HG03558 (cell line): ENCODE measurements at regions not wholly inside any gene's neighbourhood (a gene's known extent, or its start where the extent isn't known, plus 50 kb on each side); places are given as distances from the start of the nearest gene placed in this dataset.

ENCODE experiments used
- ATAC-seq: cut with Tn5 transposase; IDR thresholded peaks from one replicate; pipeline ENCODE4 v1.9.1; 2021; ENCODE audit warnings: moderate number of reproducible peaks; ENCODE audit not compliant: unreplicated experiment; ENCODE audit errors: extremely low read depth

DNA sequence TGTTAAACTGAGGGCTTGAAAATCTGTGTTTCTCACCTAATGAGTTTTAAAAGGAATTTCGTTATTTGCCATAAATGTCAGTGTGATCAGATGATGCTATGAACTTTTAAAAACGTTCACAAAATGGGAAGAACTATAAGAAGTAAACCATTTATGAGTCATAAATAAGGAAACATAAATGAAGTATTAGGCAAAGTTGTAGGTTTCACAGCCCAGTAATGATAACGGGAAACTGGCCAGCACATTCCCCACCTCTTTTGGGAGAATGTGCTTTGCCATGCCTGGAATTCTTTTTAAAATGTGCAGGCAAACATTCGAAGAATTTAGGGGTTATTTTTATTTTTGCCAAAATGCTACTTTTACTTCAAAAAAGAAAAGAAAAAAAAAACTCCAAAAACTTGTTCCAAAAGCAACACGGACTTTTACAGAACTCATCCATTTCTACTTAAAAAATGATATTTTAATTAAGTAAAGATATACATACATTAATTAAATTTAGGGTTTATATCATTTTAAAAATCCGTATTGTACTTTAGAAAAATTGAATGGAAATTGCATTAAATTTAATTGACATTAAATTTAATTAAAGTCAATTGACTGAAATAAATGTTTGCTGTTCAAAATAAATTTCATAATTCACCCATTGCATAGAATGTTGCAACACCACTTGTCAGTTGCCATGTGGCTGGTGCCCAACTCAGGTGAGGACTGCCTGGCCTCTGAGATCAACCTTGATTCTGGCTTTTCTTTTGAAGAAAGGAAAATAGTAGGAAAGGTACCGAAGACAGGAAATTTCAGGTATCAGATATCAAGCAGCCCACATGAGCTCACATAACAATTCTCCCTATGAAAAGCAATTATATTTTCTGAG, 1198.5 kb downstream of the EFNB2 start:
- ATAC-seq: no peak

DNA sequence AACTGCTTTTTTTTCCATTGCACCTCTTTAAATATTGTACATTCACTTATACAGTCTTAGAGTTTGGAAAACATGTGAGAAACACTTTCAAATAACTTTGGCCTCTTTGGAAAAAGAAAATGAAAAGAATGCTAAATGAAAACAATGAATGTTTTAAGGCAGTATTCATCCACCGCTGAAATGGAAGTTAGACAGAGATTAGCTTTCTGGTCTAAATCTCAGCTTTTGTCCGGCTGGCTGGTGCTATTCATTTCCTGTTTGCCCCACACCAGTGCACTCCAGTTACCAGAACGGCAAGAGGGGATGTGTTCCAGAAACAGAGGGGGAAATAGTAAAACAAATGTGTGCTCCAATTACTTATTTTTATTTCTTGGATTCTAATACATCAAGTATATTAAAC, 1201.3 kb downstream of the EFNB2 start:
- ATAC-seq: no peak

DNA sequence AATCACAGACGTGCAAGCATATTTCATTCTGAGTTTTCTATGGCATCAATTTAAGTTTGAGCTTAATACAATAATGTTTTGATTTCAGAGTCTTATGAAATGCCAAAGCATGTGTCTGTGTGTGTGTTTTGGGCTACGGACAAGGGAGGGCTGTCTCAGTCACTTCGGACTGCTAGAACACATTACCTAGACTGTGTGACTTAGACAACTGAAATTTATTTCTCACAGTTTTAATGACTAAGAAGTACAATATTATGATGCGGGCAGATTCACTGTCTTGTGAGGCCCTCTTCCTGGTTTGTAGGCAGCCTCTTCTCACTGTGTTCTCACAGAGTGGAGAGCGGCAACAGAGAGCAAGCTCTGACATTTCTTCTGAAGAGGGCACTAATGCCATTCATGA, 1202.0 kb downstream of the EFNB2 start:
- no peak for ATAC-seq

DNA sequence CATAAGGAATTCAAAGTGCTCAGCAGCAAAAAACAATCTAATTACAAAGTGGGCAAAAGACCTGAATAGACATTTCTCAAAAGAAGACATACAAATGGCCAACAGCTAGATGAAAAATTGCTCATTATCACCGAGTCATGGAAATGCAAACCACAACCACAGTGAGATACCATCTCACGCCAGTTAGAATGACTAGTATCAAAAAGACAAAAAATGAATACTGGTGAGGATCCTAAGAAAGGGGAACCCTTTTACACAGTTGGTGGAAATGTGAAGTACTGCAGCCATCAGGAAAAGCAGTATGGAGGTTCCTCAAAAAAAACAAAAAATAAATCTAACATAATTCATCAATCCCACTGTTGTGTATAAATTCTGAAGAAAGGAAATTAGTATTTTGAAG, 1206.1 kb downstream of the EFNB2 start:
- no peak for ATAC-seq

DNA sequence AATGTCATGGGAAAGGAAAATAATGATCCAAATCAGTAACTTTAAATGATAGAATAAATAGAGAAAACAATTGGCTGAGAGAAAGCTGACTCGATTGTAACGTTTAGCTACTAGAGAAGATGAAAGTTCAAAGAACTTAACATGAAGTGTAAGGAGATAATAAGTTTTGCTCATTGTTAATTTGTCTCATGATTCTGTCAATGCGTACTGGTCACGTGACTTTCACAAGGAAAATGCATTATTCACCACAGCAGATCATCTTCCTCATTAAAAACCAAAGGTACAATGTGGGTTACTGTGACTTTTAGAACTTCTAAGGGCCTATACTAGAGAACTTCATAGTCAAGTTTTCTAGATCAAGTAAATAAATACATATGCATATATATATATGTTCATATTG, 1207.2 kb downstream of the EFNB2 start:
- no peak for ATAC-seq

DNA sequence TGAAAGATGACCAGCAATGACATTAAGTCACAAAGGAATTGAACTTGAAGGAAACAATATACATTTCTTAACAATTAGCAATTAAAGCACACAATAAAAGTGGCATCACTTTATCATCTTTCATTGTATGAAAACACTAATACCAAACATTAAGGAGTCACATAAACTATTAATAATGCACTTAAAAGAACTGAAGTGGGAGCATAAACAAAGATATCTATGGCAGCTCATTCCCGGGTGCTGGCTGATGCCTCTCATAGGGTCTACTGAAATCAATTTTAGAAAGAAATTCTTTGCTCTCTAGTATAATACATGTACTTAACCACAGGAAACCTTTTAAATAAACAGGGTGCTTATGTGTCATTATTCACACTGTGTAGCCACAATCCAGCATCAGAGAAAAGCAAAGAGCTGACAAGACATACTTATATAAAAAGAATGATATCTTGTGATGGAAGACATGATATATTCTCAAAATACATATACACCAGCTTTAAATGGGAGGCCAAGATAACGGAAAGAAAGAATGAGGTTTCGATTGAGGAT, 1207.8 kb downstream of the EFNB2 start:
- no peak for ATAC-seq

DNA sequence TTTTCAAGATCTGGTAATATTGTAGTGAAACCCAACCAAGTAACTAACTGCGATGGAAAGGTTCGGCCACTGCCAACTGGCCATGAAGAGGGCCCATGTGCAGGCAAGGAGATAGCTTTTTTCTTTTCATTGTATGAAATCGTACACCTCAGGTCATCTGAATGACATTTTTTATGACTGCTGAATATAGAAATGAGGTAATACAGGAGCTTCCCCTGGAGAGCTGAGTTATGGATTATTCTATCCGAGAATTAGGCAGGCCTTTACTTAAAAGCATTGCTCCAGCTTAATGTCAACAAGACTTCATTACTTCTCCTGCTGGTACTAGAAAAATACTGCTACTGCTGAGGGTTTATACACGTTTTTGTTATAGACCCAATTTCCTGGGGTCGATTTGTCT, 1215.6 kb downstream of the EFNB2 start:
- no peak for ATAC-seq

DNA sequence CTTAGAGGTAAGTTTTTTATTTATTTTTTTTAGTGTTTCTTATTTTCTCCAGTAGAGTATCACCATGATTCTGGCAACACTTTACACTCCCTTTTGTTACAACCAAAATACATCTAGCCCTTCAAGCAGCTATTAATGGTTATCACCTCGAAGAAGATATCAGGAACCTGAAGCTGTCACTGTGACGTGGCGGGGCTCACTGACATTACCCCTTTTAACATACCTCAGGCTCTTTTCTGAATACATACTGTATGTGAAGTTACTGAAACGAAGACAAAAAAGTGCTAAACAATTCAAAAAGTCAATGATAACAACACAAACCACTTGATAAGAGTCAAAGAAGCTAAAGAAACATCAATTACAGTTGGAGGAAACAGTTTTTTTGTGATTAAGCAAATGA, 1218.7 kb downstream of the EFNB2 start:
- ATAC-seq: no peak

DNA sequence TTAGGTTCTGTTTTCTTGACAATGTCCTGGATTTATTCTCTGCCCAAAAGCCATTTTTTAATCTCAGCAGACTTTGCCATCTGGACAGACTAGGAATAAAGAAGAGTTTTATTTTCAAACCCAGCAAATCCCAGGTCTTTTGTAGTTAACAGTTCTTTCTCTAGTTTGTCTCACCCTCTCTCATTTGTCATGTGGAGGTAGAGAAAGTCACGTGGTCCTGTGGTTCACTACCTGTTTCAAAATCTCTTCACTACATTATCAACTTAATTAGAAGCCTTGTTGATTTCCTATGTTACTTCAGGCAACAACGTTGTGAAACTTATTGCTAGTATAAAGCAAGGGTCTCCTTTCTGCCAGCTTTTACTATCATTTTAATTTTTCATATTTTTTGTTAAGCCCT, 1222.6 kb downstream of the EFNB2 start:
- ATAC-seq: no peak

DNA sequence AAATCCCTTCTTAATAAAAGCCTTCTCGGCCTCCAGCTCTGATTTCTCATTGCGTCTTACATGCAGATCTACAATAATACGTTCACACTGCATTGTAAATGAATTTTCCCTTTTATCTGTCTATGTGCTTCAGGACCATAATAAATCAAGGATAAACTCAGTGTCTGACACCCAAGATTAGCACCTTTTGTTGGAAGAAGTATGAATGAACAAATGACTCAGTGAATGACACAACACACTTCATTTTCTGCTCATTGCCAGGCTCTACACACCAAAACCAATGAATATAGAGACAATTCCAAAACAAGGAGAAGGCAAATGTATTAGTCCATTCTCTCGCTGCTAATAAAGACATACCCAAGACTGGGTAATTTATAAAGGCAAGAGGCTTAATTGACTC, 1224.4 kb downstream of the EFNB2 start:
- no peak for ATAC-seq

DNA sequence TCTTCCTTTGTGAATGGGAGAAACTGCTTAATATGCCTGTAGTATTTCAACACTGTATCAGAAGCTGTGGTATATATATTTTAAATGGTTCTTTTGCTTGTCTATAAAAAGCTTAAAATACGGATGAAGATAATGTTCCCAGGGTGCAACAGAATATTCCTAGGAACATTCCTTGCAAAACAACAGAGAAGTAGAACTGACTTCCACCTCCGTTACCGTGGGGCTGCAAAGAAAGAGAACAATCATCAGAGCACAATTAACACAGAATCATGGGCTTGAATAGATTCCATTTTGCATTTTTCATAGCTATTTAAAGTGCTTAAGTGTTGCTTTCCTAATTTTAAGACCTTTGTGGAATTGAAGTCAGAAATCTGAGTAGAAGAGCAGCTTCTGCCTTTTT, 1227.7 kb downstream of the EFNB2 start:
- no peak for ATAC-seq

DNA sequence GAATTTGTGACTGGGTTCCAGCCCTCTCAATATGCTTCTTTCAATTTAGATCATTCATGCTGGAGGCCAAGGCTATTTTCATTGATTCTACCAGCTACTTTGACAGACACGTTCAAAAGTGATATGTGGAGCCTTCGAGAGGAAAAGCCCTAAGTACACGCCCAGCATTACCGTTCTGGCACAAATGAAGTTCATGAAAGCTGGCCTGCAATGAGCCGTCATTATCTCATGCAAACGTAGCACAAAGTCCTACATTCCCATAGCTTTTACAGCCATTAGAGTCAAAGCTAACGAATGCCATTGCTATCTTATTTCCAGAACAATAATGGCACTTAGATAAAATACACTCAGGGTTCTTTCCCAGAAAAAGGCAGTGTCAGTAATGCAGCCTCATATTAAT, 1237.6 kb downstream of the EFNB2 start:
- no peak for ATAC-seq

DNA sequence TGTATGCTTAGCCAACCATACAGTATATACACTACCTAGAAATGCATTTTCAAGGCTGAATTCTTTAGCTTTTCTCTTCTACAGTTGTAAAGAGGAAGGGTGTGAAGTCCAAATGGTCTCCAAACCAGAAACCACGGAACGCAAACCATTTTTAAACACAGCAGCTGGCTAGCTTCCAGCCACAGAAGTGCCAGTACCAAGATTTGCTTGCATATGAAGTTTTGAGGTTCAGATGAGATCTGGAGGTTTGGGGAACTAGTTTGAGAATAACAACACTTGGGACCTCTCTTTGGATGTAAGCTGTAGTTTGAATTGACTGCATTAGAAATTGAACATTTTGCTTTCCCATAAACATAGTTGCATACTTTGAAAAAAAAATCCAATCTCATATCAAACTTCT, 1243.5 kb downstream of the EFNB2 start:
- ATAC-seq: no peak

DNA sequence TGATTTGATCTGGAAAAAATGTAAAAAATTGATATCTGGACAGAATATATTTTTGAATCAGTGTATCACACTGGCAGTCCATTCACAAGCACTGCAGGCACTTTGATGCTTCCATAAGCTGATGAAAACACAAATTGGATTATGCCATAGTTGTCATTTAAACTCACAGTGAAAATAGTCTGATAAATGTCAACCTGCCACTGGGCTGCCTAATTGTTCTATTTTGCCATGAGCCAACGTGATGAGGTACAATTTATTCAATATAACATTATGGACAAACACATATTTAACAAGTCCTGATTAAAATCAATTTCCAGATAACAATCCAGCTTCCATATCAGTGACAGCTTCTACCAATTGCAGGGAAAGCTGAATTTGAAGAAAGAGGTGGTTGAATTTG, 1244.9 kb downstream of the EFNB2 start:
- ATAC-seq: no peak

DNA sequence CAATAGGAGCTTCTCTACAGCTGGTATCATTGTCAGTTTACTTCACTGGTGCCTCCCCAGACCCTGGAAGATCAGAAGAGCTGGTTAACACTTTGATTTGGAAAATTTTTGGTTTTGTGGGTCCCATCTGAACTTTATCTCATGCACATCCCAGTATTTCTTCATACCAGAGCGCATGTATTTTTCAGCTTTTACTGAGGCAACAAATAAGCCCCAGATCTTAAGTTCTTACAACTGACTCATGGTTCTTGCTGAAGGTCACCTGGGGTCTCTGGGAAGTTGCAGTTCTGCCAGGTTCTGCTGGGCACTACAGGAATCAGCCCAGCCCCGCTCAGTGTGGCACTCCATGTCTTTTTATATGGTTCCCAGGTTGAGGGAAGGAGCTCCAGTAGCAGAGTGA, 1249.9 kb downstream of the EFNB2 start:
- ATAC-seq: no peak

DNA sequence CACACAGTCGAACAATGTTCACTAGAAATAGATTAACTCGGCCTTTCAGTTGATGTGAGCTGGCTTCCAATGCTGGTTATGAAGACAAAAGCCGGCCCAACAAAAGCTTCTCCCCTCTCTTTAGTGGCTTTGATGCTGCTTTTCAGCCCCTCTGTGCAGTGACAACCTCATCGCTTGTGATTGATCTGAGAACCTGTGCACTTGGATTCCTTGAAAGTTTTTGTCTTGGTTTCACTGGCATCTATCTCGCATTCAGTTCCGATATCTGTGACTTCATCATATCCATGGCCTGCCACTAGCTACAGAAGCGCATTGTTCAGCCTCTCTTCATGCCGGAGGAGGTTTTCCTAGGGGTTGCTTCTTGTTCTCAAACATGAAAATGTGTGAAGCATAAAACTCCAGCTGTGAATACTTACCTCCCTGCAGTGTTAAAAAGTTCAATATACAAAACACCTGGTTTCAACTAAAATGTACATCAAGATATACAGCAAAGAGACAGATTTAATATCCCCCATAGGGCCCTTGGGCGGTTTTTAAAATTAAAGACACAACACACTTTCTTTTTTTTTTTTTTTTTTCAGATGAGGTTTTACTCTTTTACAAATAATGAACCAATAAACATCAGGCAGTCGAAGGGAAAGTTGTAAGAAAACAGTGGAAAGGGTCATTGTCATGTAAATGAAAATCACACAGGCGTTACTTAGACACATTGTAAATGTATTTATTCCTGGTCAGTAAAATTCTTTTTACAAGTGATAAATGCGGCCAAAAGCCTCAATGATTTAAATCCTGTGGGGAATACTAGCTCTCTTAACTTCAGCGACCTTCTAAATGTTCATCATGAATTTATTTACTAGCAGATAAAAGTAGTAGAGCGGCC, 1252.8 kb downstream of the EFNB2 start:
- no peak for ATAC-seq

DNA sequence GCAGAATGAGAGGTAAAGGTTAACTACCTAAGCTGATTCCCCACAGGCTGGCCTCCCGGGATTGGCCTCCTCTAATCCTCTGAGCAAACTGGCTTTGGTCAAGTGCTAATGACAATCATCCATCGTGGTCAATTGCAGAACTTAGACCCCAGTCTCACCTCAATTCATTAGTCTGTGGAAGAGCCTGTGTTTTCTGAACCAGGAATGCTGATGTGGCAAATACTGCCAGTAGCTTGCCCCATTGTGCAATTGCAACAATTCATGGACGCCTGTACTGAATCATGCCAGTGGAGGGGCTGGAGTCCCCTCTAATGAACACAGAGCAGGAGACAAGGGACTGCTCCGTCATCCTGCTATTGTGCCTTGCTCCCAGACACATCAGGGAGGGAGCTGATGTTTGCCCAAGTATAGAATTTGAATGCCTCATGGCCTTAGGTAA, 1256.5 kb downstream of the EFNB2 start:
- no peak for ATAC-seq

DNA sequence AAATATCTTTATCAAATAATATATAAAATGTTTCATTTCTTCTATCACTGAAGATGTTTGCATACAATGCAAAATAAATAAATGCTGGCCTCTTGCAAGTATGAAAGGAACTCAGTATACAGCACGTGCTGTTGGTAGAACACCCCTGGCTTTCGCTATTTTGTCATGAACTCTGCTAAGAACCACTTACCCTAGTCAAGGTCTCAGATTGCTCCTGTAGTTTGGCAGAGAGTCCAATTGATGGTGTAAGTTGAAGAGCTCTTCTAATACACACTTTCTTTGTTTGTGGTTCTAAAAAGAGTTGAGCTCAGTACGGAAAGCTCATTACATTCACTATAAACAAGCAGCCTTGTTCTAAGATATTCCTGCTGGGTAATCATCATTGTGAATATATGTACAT, 1258.9 kb downstream of the EFNB2 start:
- ATAC-seq: no peak

DNA sequence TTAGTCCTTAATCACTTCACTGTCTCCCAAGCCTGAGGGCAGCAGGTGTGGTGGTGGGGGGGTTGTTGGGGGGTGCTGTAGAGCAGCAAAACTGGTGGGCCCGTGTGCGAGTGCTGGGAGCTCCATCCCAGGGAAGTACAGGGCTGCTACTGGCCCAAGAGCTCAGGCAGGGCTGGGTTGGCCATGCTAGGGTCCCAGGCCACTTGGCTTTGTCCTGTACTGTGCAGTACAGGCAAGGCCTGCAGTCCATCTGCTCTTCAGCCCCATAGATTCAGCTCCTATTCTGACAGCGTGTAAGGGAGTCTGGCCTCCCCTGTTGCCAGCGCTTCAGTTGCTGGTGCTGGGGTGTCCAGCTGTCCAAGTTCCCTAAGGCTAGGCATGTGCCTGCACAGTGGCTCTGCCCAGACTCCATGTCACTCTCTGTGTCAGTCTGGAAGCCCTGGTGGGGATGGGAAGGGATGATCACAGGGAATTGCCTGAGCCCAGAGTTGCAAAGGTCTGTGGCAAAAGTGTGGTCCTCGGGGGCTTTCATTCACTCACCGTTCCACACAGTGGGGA, 1261.7 kb downstream of the EFNB2 start:
- no peak for ATAC-seq

DNA sequence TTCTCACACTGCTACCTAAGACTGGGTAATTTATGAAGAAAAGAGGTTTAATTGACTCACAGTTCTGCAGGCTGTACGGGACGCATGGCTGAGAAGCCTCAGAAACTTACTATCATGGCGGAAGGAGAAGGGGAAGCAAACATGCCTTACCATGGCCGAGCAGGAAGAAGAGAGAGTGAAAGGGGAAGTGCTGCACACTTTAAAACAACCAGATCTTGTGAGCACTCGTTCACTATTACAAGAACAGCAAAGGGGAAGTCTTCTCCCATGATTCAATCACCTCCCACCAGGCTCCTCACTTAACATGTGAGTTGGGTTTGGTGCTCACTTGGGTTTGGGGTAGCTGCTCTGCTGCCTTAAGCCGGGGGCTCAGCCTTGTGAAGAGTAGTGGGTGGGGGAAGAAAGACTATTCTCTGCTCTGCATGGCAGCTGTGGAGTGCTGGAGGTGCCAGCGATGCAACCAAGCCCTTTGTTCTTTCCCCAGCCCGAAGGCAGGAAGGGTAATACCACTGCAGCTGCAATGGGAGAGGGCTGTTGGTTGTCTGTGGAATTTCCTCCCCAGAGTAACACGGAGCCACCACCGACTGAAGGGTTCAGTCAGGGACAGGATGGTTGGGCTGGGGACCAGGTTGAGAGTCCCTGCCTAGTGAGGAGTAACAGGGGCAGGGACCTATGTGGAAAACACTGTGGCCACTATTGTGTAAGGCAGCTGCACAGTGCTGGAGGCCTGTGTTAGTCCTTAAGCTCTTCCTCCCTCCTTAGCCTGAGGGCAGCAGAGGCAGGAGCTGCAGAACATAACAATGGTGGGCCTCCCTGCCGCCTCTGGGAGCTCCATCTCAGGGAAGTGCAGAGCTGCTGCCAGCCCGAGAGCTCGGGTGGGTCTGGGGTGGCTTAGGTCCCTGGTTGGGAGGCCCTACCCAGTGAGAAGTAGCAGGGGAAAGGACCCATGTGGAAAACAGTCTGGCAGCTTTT, 1262.5 kb downstream of the EFNB2 start:
- ATAC-seq: no peak
